ENCODE measurements at regions not wholly inside any gene's neighbourhood (a gene's known extent, or its start where the extent isn't known, plus 50 kb on each side); places are given as distances from the start of the nearest gene placed in this dataset.

DNA sequence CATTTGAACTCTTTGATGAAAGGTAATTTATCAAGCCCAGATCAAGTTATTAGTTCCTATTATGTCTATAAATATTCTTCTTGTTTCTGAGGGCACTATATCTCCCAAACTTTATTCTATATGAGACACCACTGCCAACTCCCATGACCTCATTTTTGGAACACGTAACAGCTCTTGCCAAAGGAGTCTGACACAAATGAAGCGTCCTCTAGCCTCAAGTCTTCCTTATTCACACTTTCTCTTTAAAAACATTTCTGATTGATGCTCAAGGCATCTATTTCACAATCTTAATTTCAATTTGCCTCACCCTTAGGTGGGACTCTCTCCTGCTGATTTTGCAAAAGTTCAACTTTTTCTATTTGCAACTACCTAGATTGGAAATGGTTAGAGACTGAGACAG is 848.4 kb downstream of the GATA3 start:
- no peak for TF ChIP-seq POLR2A (IDR thresholded peaks at IDR 0.05)
- TF ChIP-seq, protein P1, sequence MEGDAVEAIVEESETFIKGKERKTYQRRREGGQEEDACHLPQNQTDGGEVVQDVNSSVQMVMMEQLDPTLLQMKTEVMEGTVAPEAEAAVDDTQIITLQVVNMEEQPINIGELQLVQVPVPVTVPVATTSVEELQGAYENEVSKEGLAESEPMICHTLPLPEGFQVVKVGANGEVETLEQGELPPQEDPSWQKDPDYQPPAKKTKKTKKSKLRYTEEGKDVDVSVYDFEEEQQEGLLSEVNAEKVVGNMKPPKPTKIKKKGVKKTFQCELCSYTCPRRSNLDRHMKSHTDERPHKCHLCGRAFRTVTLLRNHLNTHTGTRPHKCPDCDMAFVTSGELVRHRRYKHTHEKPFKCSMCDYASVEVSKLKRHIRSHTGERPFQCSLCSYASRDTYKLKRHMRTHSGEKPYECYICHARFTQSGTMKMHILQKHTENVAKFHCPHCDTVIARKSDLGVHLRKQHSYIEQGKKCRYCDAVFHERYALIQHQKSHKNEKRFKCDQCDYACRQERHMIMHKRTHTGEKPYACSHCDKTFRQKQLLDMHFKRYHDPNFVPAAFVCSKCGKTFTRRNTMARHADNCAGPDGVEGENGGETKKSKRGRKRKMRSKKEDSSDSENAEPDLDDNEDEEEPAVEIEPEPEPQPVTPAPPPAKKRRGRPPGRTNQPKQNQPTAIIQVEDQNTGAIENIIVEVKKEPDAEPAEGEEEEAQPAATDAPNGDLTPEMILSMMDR (IDR thresholded peaks at IDR 0.05): no peak
- no peak for TF ChIP-seq EP300 (IDR thresholded peaks at IDR 0.05)
